ENCODE measurements at regions not wholly inside any gene's neighbourhood (a gene's known extent, or its start where the extent isn't known, plus 50 kb on each side); places are given as distances from the start of the nearest gene placed in this dataset.

- TF ChIP-seq CTCF (IDR thresholded peaks at IDR 0.05) (no peak), POLR2A (IDR thresholded peaks at IDR 0.05) (no peak)
Measured at GRCh38 chr6:105510746-105511145, 107.9 kb upstream of the PREP start.
